Astrocyte (in vitro differentiated cells and primary cell): ENCODE measurements at regions not wholly inside any gene's neighbourhood (a gene's known extent, or its start where the extent isn't known, plus 50 kb on each side); places are given as distances from the start of the nearest gene placed in this dataset.

Source experiments
- DNase-seq: peaks from one replicate; pipeline ENCODE4 v3.0.0-alpha.2; 2010; ENCODE audit warnings: low read depth
- FAIRE-seq: peaks from 2 replicates; lab custom pipeline; 2011; peaks lifted over from hg19 to GRCh38; lab: Jason Lieb, UNC
- H2AFZ ChIP-seq: 2 replicates; pipeline ENCODE4 v1.6.0; 2012; ENCODE audit warnings: low read depth, low read length, inconsistent platforms
- H3K27ac ChIP-seq: 2 replicates; pipeline ENCODE4 v1.5.1; 2011; ENCODE audit warnings: low read depth, low read length, inconsistent platforms
- H3K27me3 ChIP-seq: 2 replicates; pipeline ENCODE4 v1.6.0; 2011; ENCODE audit warnings: low read length, inconsistent platforms; ENCODE audit not compliant: insufficient read depth
- H3K36me3 ChIP-seq: 2 replicates; pipeline ENCODE4 v1.5.1; 2011; ENCODE audit warnings: low read length, inconsistent platforms; ENCODE audit not compliant: insufficient read depth
- H3K4me1 ChIP-seq: 2 replicates; pipeline ENCODE4 v1.5.1; 2011; ENCODE audit warnings: low read length, inconsistent platforms; ENCODE audit not compliant: insufficient read depth
- H3K4me2 ChIP-seq: 2 replicates; pipeline ENCODE4 v1.6.0; 2012; ENCODE audit warnings: low read length, inconsistent platforms
- H3K4me3 ChIP-seq: 2 replicates; pipeline ENCODE4 v1.5.1; 2011; ENCODE audit warnings: low read depth, mild to moderate bottlenecking, low read length, inconsistent platforms; ENCODE audit not compliant: insufficient read depth
- H3K79me2 ChIP-seq: 2 replicates; pipeline ENCODE4 v1.6.0; 2012; ENCODE audit warnings: mild to moderate bottlenecking, low read length, inconsistent platforms; ENCODE audit not compliant: insufficient read depth
- H3K9ac ChIP-seq: 2 replicates; pipeline ENCODE4 v1.6.0; 2012; ENCODE audit warnings: mild to moderate bottlenecking, low read length, inconsistent platforms
- H3K9me3 ChIP-seq: 2 replicates; pipeline ENCODE4 v1.5.1; 2012; ENCODE audit warnings: low read depth, mild to moderate bottlenecking, low read length, inconsistent platforms; ENCODE audit not compliant: insufficient read depth
- H4K20me1 ChIP-seq: 2 replicates; pipeline ENCODE4 v1.6.0; 2012; ENCODE audit warnings: low read length, inconsistent platforms; ENCODE audit not compliant: insufficient read depth
- H3K27ac Mint-ChIP-seq: one replicate; pipeline ENCODE4 v1.8.0; 2021; ENCODE audit warnings: mild to moderate bottlenecking, mixed read lengths; ENCODE audit not compliant: unreplicated experiment
- H3K27me3 Mint-ChIP-seq: one replicate; pipeline ENCODE4 v1.8.0; 2021; ENCODE audit warnings: low read depth, mixed read lengths; ENCODE audit not compliant: unreplicated experiment
- H3K36me3 Mint-ChIP-seq: one replicate; pipeline ENCODE4 v1.8.0; 2021; ENCODE audit warnings: low read depth, mixed read lengths; ENCODE audit not compliant: unreplicated experiment
- H3K4me1 Mint-ChIP-seq: one replicate; pipeline ENCODE4 v1.8.0; 2021; ENCODE audit warnings: low read depth, mixed read lengths; ENCODE audit not compliant: unreplicated experiment
- H3K4me3 Mint-ChIP-seq: one replicate; pipeline ENCODE4 v1.8.0; 2021; ENCODE audit warnings: mild to moderate bottlenecking, moderate library complexity, mixed read lengths; ENCODE audit not compliant: unreplicated experiment
- H3K9me3 Mint-ChIP-seq: one replicate; pipeline ENCODE4 v1.8.0; 2021; ENCODE audit warnings: mild to moderate bottlenecking, mixed read lengths; ENCODE audit not compliant: unreplicated experiment
- CTCF ChIP-seq: IDR thresholded peaks from 2 replicates; pipeline ENCODE4 v1.5.1; 2011; ENCODE audit warnings: low read depth, mild to moderate bottlenecking, inconsistent platforms, low read length, moderate library complexity; ENCODE audit not compliant: insufficient read depth
- EZH2 ChIP-seq: IDR thresholded peaks from 2 replicates; pipeline ENCODE4 v1.6.1; 2012; ENCODE audit warnings: mild to moderate bottlenecking, low read length, inconsistent platforms; ENCODE audit not compliant: insufficient read depth

- H3K27me3 Mint-ChIP-seq, result no peaks in the 10 kb centered on the region
- no peak for FAIRE-seq
- Histone ChIP-seq H4K20me1 (no peaks in the 10 kb centered on the region), H3K27ac (no peak overlapping the region), H3K79me2 (no peaks in the 10 kb centered on the region), H3K4me2 (no peak overlapping the region), H3K9me3 (no peaks in the 10 kb centered on the region), H2AFZ (no peak overlapping the region), H3K4me3 (no peak overlapping the region), H3K4me1 (no peaks in the 10 kb centered on the region), H3K36me3 (no peaks in the 10 kb centered on the region), H3K27me3 (no peaks in the 10 kb centered on the region), H3K9ac (no peak overlapping the region)
- no peaks in the 10 kb centered on the region for H3K4me1 Mint-ChIP-seq
- H3K27ac Mint-ChIP-seq, result no peak overlapping the region
- H3K9me3 Mint-ChIP-seq, result no peaks in the 10 kb centered on the region
- no peak for TF ChIP-seq CTCF
- TF ChIP-seq EZH2, result no peak
- H3K36me3 Mint-ChIP-seq, result no peaks in the 10 kb centered on the region
- no peak overlapping the region for H3K4me3 Mint-ChIP-seq
- no peak for DNase-seq
These were observed 245.4 kb upstream of the SPRY2 start for GRCh38 chr13:80586356-80586755.

- Mint-ChIP-seq H3K27me3 (no peaks in the 10 kb centered on the region), H3K36me3 (no peaks in the 10 kb centered on the region), H3K4me3 (no peak overlapping the region), H3K4me1 (no peaks in the 10 kb centered on the region), H3K27ac (no peak overlapping the region), H3K9me3 (peaks cover under 1% of the 10 kb centered on the region)
- Histone ChIP-seq H3K4me2 (no peak overlapping the region), H3K4me3 (no peak overlapping the region), H3K79me2 (no peaks in the 10 kb centered on the region), H3K36me3 (no peaks in the 10 kb centered on the region), H3K27me3 (no peaks in the 10 kb centered on the region), H3K9me3 (no peaks in the 10 kb centered on the region), H3K4me1 (no peaks in the 10 kb centered on the region), H4K20me1 (no peaks in the 10 kb centered on the region), H3K27ac (no peak overlapping the region), H2AFZ (no peak overlapping the region), H3K9ac (no peak overlapping the region)
- DNase-seq (no peak), FAIRE-seq (no peak)
- TF ChIP-seq EZH2, result no peak
- no peak for TF ChIP-seq CTCF
These were observed 244.6 kb upstream of the SPRY2 start for GRCh38 chr13:80585531-80585930.

GRCh38 chr13:80584785-80585184, 243.9 kb upstream of the SPRY2 start:
- no peak overlapping the region for H2AFZ ChIP-seq
- TF ChIP-seq EZH2 (no peak), CTCF (no peak)
- Mint-ChIP-seq H3K27me3 (no peaks in the 10 kb centered on the region), H3K4me1 (no peaks in the 10 kb centered on the region), H3K27ac (no peak overlapping the region), H3K9me3 (peaks cover 1% of the 10 kb centered on the region), H3K4me3 (no peak overlapping the region), H3K36me3 (no peaks in the 10 kb centered on the region)
- no peaks in the 10 kb centered on the region for H4K20me1 ChIP-seq
- H3K27me3 ChIP-seq, result no peaks in the 10 kb centered on the region
- H3K79me2 ChIP-seq, result no peaks in the 10 kb centered on the region
- no peak overlapping the region for H3K4me2 ChIP-seq
- no peak overlapping the region for H3K4me3 ChIP-seq
- no peaks in the 10 kb centered on the region for H3K36me3 ChIP-seq
- H3K4me1 ChIP-seq, result no peaks in the 10 kb centered on the region
- no peak overlapping the region for H3K9ac ChIP-seq
- FAIRE-seq (no peak), DNase-seq (no peak)
- H3K27ac ChIP-seq, result no peak overlapping the region
- H3K9me3 ChIP-seq, result no peaks in the 10 kb centered on the region
